Cardiac muscle cell (in vitro differentiated cells and primary cell): ENCODE measurements at regions not wholly inside any gene's neighbourhood (a gene's known extent, or its start where the extent isn't known, plus 50 kb on each side); places are given as distances from the start of the nearest gene placed in this dataset.

Experiments
- DNase-seq, 2 donors: peaks; one replicate each; pipeline versions ENCODE4 v3.0.0 to v3.0.0-alpha.2; 2010 to 2017; ENCODE audit warnings: low read depth in 1 of 2, low spot score in 1 of 2
- H3K27ac ChIP-seq: fragments of 200-600 bp; sonication (generic); 2 replicates; pipeline ENCODE4 v1.5.1; 2016
- H3K27me3 ChIP-seq: fragments of 200-600 bp; sonication (generic); 2 replicates; pipeline ENCODE4 v1.6.0; 2016; ENCODE audit warnings: control low read depth
- H3K36me3 ChIP-seq: fragments of 200-600 bp; sonication (generic); 2 replicates; pipeline ENCODE4 v1.5.1; 2016; ENCODE audit warnings: control low read depth
- H3K4me1 ChIP-seq: fragments of 200-600 bp; sonication (generic); 2 replicates; pipeline ENCODE4 v1.8.1; 2017; ENCODE audit warnings: low read depth, mild to moderate bottlenecking, mixed run types
- H3K4me3 ChIP-seq: fragments of 200-600 bp; sonication (generic); 2 replicates; pipeline ENCODE4 v1.5.1; 2016; ENCODE audit warnings: mild to moderate bottlenecking
- H3K9me3 ChIP-seq: fragments of 200-600 bp; sonication (generic); 2 replicates; pipeline ENCODE4 v1.5.1; 2017; ENCODE audit warnings: low read depth, mild to moderate bottlenecking, control low read depth
- TF ChIP-seq, protein P1 (sequence below): IDR thresholded peaks from 2 replicates; pipeline ENCODE4 v1.5.1; 2012; ENCODE audit warnings: low read depth, mild to moderate bottlenecking, low read length

DNA sequence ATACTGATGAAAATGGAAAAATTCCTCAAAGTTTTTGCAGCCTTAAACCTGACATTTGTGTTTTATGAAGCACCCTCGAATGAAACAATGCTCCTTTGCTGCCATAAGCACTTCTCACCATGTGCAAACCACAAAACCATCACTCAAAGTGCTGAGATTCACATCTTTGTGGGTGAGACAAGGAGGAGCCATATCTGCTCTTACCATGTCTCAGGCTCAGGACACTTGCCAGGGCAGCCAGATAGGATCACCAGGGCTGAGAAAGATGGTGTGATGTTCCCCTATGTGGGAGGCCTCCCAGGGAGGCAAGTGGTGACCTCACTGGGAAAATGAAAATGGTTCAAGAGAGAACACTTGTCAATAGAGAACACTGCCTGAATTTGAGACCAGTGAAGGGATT, 120.4 kb downstream of the CCDC34 start:
- TF ChIP-seq, protein P1, sequence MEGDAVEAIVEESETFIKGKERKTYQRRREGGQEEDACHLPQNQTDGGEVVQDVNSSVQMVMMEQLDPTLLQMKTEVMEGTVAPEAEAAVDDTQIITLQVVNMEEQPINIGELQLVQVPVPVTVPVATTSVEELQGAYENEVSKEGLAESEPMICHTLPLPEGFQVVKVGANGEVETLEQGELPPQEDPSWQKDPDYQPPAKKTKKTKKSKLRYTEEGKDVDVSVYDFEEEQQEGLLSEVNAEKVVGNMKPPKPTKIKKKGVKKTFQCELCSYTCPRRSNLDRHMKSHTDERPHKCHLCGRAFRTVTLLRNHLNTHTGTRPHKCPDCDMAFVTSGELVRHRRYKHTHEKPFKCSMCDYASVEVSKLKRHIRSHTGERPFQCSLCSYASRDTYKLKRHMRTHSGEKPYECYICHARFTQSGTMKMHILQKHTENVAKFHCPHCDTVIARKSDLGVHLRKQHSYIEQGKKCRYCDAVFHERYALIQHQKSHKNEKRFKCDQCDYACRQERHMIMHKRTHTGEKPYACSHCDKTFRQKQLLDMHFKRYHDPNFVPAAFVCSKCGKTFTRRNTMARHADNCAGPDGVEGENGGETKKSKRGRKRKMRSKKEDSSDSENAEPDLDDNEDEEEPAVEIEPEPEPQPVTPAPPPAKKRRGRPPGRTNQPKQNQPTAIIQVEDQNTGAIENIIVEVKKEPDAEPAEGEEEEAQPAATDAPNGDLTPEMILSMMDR: no peak
- no peak overlapping the region for H3K27ac ChIP-seq
- no peaks in the 10 kb centered on the region for H3K36me3 ChIP-seq
- no peaks in the 10 kb centered on the region for H3K27me3 ChIP-seq
- DNase-seq: peak in 1 of 2 donors; percentile 36
- no peaks in the 10 kb centered on the region for H3K9me3 ChIP-seq
- H3K4me1 ChIP-seq: peaks cover 6% of the 10 kb centered on the region
- H3K4me3 ChIP-seq: no peak overlapping the region

DNA sequence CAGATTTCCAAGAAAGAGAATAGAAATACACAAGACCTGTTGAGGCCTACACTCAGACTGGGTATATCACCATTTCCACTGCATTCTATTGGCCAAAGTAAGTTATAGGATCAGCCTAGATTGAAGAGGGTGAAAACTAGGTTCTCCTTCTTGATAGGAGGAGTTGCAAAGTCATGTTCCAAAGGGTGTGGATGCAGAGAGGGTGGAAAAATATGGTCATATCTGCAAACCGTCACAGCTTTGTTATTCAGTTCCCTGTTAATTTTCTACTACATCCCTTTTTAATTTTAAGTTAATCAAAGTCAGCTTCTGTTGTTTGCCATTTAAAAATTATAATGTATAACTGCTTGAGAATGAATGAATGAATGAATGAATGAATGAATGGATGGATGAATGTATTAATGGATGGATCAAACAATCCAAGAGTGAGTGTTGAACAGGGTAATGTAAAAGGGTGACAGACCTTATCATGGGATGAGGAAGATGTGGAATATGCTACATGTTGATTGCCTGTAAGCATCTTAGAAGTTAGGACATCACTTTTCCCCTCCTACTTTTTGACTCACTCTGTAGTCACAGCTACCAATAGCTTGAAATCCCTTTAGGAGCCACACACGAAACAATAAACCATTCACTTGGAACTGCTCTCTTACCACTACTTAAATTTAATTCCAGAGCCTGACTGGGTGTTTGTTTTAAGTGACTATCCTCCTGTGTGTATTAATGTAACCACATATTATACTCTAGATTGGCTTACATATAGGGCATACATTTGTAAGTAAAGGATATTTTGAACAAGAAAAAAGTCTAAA, 121.5 kb downstream of the CCDC34 start:
- Histone ChIP-seq H3K4me3 (no peak overlapping the region), H3K4me1 (peaks cover 6% of the 10 kb centered on the region), H3K36me3 (no peaks in the 10 kb centered on the region), H3K9me3 (no peaks in the 10 kb centered on the region), H3K27me3 (no peaks in the 10 kb centered on the region), H3K27ac (no peak overlapping the region)
- TF ChIP-seq, protein P1: no peak
- peak in 1 of 2 donors; percentile 56 for DNase-seq

DNA sequence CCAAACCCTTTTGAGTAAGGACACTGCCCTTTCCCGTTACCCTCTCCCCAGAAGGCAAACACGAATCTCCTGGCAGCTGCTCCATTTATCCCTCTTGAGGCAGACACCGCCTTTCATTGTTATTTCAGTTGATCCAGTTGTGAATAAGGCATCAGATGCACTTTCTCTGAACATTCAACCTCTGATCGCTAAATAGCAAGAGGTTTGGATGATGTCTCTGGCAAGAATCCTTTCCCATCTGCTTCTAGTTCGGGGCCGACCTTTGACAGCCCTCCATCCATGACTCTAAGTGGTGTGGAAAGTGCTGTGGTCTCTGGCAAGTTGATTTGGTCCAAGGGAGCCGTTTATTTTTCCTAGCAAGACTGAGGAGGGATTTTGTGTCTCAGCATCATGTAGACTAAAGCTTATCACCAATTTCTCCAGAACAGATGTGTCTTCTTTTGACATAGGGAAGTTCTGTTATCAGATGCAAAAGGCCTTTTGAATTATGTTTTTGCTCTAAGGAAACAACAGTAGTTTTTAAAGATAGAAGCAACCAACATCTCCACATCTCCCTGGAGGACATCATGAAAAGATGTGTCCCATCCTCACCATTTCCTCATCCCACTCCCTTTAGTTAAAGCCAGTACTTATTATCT, 123.6 kb downstream of the CCDC34 start:
- Histone ChIP-seq H3K36me3 (no peaks in the 10 kb centered on the region), H3K27me3 (no peaks in the 10 kb centered on the region), H3K4me3 (no peak overlapping the region), H3K4me1 (peaks cover 13% of the 10 kb centered on the region), H3K9me3 (no peaks in the 10 kb centered on the region), H3K27ac (no peak overlapping the region)
- no peak for DNase-seq
- TF ChIP-seq, protein P1: no peak

DNA sequence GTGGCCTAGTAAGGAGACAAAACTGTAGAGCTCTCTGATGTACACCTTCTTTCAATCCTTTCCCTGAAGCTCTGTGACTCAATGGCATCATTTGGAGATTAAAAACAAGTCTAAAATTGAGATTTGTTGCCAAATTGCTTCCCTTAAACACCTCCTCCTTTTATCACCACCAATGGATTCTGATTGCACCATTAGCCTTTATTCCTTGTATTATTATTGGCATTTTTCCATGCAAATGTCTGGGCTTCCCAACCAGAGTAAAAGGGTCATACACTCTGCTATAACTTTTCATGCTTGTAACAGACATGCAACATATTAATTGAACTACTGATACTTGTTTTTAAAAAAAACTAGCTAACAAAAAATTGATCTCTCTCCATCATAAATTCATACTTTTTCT, 124.2 kb downstream of the CCDC34 start:
- H3K4me3 ChIP-seq: no peak overlapping the region
- no peaks in the 10 kb centered on the region for H3K36me3 ChIP-seq
- no peaks in the 10 kb centered on the region for H3K27me3 ChIP-seq
- H3K4me1 ChIP-seq: peaks cover 14% of the 10 kb centered on the region
- TF ChIP-seq, protein P1: no peak
- H3K27ac ChIP-seq: no peak overlapping the region
- no peaks in the 10 kb centered on the region for H3K9me3 ChIP-seq
- no peak for DNase-seq

DNA sequence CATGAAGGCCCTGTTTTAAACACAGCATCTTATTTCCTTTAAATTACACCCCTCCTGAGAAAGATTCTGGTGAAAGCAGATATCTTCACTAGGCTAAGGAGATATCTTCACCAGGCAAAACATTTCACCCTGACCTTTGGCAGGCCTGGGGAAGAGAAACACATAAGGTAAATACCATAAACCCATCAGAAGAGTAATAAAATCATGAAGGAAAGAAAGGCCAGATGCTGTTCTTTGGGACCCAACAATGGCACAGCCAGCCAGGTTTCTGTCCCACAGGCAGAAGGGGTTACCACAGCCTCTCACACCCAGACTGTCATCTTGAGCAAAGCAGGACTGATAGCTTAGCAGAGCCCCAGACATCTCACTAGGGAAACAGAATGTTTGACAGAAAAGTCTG, 125.4 kb downstream of the CCDC34 start:
- H3K4me3 ChIP-seq: no peak overlapping the region
- no peak for DNase-seq
- TF ChIP-seq, protein P1: no peak

More for the DNA sequence above, 125.4 kb downstream of the CCDC34 start:
- H3K4me1 ChIP-seq: peaks cover 11% of the 10 kb centered on the region
- H3K27ac ChIP-seq: no peak overlapping the region
- no peaks in the 10 kb centered on the region for H3K36me3 ChIP-seq
- no peaks in the 10 kb centered on the region for H3K9me3 ChIP-seq
- no peaks in the 10 kb centered on the region for H3K27me3 ChIP-seq
